GM10248 (cell line): ENCODE measurements at regions not wholly inside any gene's neighbourhood (a gene's known extent, or its start where the extent isn't known, plus 50 kb on each side); places are given as distances from the start of the nearest gene placed in this dataset.

Source experiments
- CTCF ChIA-PET: fragments of 300-600 bp; sonication (Branson Sonifier 250); formaldehyde crosslinking; extraction: SDS; loops from one replicate; lab custom pipeline; 2021; ENCODE audit warnings: antibody characterized with exemption; lab: Yijun Ruan, JAX
- POLR2A ChIA-PET: fragments of 350-650 bp; sonication (Branson Sonifier 250); formaldehyde crosslinking; extraction: SDS; loops from one replicate; lab custom pipeline; 2020; ENCODE audit warnings: antibody characterized with exemption; lab: Yijun Ruan, JAX
- DNase-seq: peaks from one replicate; pipeline ENCODE4 v3.0.0; 2012; ENCODE audit errors: extremely low spot score
- CTCF ChIP-seq: IDR thresholded peaks from 2 replicates; pipeline ENCODE4 v1.5.1; 2012; ENCODE audit warnings: mild to moderate bottlenecking, low read depth; ENCODE audit errors: extremely low read depth, missing control alignments, control extremely low read depth

GRCh38 chr22:47563406-47564157 lies 801.1 kb downstream of the TBC1D22A start:
- ChIA-PET POLR2A (no interaction called here), CTCF (no interaction called here)
- no peak for TF ChIP-seq CTCF
- no peak for DNase-seq

DNA sequence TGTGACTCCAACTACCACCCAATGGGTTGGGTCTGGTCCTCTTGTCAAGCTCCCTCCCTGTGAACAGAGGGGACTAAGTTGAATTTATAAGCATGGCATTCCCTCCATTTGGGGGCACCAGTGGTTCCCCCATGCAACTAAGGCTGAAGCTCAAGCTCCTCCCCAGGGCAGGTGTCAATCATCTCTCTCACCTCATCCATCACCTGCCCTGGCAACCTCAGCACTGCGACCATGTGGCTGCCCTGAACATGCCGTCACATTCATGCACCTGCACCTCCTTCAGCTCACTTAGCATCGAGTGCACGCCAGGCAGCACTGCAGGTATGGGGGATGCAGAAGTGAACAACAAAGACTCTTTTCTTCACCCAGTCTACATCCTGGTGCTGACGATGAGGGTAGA lies 799.3 kb downstream of the TBC1D22A start:
- TF ChIP-seq CTCF = no peak
- CTCF ChIA-PET = interaction anchor here (1.6 kb wide), 1 partner anchor 475 kb away, joined by 3 read pairs; no protein-coding TSS in a partner anchor

DNA sequence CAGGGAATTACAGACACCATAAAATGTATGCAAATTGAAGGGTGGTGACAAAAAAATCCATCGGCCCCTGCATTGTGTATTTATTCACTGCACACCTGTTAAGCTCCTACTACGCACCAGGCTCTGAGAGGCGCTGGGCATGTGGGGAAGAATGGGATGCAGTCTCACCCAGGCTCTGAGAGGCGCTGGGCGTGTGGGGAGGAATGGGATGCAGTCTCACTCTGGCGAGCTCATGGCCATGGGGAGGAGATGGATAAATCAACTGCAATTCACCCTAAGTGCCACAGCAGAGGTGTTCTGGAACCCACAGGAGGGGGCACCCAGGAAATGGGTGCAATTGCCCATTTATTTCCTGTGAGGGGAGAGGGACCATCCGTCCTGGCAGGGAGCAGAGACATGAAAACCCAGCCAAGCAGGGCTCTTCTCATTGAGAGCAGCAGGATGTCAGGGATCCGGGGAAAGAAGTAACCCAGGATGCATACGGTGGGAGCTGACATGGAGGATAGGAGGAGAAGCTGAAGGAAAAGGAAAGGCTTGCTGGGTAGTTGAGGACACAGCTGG lies 798.7 kb downstream of the TBC1D22A start:
- DNase-seq = no peak
- ChIA-PET POLR2A (no interaction called here), CTCF (interaction anchor here (1.6 kb wide), 1 partner anchor 476 kb away, joined by 3 read pairs; no protein-coding TSS in a partner anchor)
- no peak for TF ChIP-seq CTCF

More for the DNA sequence above, 799.3 kb downstream of the TBC1D22A start:
- no peak for DNase-seq
- POLR2A ChIA-PET = no interaction called here

DNA sequence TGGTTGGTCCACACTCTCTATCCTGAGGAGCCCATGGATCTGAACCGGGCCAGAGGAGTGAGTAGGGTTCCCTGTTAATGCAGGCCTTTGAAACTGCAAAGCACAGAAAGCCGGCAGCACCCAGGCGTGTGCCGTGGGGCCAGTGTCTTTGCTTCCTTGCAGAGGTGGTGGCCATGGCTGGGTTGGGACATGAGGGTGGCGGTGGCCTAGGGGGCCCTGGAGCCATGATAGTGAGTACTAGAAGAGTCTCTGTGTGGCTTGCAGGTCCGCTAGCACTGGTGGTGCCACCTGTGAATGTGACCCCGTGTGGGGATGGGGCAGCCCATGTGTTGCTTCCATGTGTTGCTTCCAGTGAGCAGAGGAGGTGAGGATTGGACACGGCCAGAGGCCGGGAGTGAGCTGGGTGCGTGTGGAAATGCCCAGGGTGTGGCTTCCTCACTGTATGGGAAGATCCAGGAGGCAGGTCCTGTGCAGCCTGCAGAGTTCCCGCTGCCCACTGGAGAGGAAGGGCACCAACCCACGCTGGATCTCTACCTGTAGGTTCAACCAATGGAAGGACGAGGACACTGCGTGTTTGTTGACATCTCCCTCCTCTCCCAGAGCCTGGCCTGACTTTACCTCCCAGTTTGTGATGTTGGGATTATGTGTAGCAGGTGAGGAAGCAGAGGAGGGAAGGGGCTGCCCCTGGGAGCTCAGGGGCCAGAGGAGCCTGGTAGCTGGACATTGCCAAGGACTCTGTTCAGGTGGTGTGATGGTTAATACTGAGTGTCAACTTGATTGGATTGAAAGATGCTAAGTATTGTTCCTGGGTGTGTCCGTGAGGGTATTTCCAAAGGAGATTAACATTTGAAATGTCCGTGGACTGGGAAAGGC lies 796.6 kb downstream of the TBC1D22A start:
- ChIA-PET POLR2A (no interaction called here), CTCF (no interaction called here)
- DNase-seq = no peak
- TF ChIP-seq CTCF = no peak

- ChIA-PET CTCF (no interaction called here), POLR2A (no interaction called here)
- DNase-seq = no peak
- TF ChIP-seq CTCF = no peak
Measured at GRCh38 chr22:47556473-47556872, 794.0 kb downstream of the TBC1D22A start.

- POLR2A ChIA-PET = no interaction called here
- no peak for DNase-seq
- TF ChIP-seq CTCF = no peak
- CTCF ChIA-PET = no interaction called here
Measured at GRCh38 chr22:47553436-47553835, 791.0 kb downstream of the TBC1D22A start.
